GM23338 (cell line): ENCODE measurements at regions not wholly inside any gene's neighbourhood (a gene's known extent, or its start where the extent isn't known, plus 50 kb on each side); places are given as distances from the start of the nearest gene placed in this dataset.

Experiments
- CREB1 ChIP-seq: fragments of 250-450 bp; sonication (Bioruptor Pico); IDR thresholded peaks from 2 replicates; pipeline ENCODE4 v1.5.0; 2020; ENCODE audit warnings: low read depth, mild to moderate bottlenecking, moderate library complexity
- CTCF ChIP-seq, 2 experiments: fragments of 200-600 bp in 1 of 2; sonication (generic) in 1 of 2; conservative IDR thresholded peaks; 2 replicates each; pipeline versions ENCODE4 v1.5.1 to v1.6.1; 2016 to 2017; ENCODE audit warnings: antibody characterized with exemption in 2 of 2, low read depth in 2 of 2, mild to moderate bottlenecking in 2 of 2, moderate library complexity in 1 of 2
- EZH2 ChIP-seq: fragments of 200-600 bp; sonication (generic); IDR thresholded peaks from one replicate; pipeline ENCODE4 v1.8.0; 2017; ENCODE audit warnings: antibody characterized with exemption, mild to moderate bottlenecking, low read depth; ENCODE audit not compliant: unreplicated experiment
- JUNB ChIP-seq: IDR thresholded peaks from one replicate; pipeline ENCODE4 v1.6.1; 2016; ENCODE audit warnings: antibody characterized with exemption; ENCODE audit not compliant: unreplicated experiment
- POLR2AphosphoS5 ChIP-seq: IDR thresholded peaks from 2 replicates; pipeline ENCODE4 v1.6.1; 2016; ENCODE audit warnings: antibody characterized with exemption, low read depth
- STAT1 ChIP-seq: IDR thresholded peaks from one replicate; pipeline ENCODE4 v1.6.1; 2016; ENCODE audit warnings: antibody characterized with exemption; ENCODE audit not compliant: unreplicated experiment
- TF ChIP-seq, protein P1 (sequence below): IDR thresholded peaks from one replicate; pipeline ENCODE4 v1.6.1; 2018; ENCODE audit warnings: antibody characterized with exemption; ENCODE audit not compliant: unreplicated experiment
- TF ChIP-seq, protein P2 (sequence below): IDR thresholded peaks from 2 replicates; pipeline ENCODE4 v1.6.1; 2016; ENCODE audit warnings: antibody characterized with exemption

- TF ChIP-seq EZH2 (no peak), CTCF (conservative IDR thresholded peaks at IDR 0.05; ENCODE audit: low read depth in 2 of 2) (no peak), STAT1 (no peak), JUNB (no peak), POLR2AphosphoS5 (no peak), CREB1 (no peak)
- TF ChIP-seq, protein P1, sequence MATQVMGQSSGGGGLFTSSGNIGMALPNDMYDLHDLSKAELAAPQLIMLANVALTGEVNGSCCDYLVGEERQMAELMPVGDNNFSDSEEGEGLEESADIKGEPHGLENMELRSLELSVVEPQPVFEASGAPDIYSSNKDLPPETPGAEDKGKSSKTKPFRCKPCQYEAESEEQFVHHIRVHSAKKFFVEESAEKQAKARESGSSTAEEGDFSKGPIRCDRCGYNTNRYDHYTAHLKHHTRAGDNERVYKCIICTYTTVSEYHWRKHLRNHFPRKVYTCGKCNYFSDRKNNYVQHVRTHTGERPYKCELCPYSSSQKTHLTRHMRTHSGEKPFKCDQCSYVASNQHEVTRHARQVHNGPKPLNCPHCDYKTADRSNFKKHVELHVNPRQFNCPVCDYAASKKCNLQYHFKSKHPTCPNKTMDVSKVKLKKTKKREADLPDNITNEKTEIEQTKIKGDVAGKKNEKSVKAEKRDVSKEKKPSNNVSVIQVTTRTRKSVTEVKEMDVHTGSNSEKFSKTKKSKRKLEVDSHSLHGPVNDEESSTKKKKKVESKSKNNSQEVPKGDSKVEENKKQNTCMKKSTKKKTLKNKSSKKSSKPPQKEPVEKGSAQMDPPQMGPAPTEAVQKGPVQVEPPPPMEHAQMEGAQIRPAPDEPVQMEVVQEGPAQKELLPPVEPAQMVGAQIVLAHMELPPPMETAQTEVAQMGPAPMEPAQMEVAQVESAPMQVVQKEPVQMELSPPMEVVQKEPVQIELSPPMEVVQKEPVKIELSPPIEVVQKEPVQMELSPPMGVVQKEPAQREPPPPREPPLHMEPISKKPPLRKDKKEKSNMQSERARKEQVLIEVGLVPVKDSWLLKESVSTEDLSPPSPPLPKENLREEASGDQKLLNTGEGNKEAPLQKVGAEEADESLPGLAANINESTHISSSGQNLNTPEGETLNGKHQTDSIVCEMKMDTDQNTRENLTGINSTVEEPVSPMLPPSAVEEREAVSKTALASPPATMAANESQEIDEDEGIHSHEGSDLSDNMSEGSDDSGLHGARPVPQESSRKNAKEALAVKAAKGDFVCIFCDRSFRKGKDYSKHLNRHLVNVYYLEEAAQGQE: no peak
- TF ChIP-seq, protein P2, sequence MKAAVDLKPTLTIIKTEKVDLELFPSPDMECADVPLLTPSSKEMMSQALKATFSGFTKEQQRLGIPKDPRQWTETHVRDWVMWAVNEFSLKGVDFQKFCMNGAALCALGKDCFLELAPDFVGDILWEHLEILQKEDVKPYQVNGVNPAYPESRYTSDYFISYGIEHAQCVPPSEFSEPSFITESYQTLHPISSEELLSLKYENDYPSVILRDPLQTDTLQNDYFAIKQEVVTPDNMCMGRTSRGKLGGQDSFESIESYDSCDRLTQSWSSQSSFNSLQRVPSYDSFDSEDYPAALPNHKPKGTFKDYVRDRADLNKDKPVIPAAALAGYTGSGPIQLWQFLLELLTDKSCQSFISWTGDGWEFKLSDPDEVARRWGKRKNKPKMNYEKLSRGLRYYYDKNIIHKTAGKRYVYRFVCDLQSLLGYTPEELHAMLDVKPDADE: no peak
Measured at GRCh38 chr17:56083475-56083874, 69.8 kb upstream of the ANKFN1 start.
